ENCODE measurements at regions not wholly inside any gene's neighbourhood (a gene's known extent, or its start where the extent isn't known, plus 50 kb on each side); places are given as distances from the start of the nearest gene placed in this dataset.

- no peak for DNase-seq
Measured at GRCh38 chr13:84243340-84243739, 361.1 kb upstream of the SLITRK1 start.

- no peak for DNase-seq
Measured at GRCh38 chr13:84239032-84239431, 356.8 kb upstream of the SLITRK1 start.

- DNase-seq = no peak
Measured at GRCh38 chr13:84238381-84238780, 356.1 kb upstream of the SLITRK1 start.

GRCh38 chr13:84237143-84237542, 354.9 kb upstream of the SLITRK1 start:
- DNase-seq = no peak

- DNase-seq = no peak
Measured at GRCh38 chr13:84234416-84234815, 352.1 kb upstream of the SLITRK1 start.

- DNase-seq = no peak
Measured at GRCh38 chr13:84230568-84230967, 348.3 kb upstream of the SLITRK1 start.

- no peak for DNase-seq
Measured at GRCh38 chr13:84211048-84211447, 328.8 kb upstream of the SLITRK1 start.

- DNase-seq = no peak
Measured at GRCh38 chr13:84208246-84208910, 326.1 kb upstream of the SLITRK1 start.

GRCh38 chr13:84207509-84207908, 325.2 kb upstream of the SLITRK1 start:
- no peak for DNase-seq

GRCh38 chr13:84200971-84201370, 318.7 kb upstream of the SLITRK1 start:
- DNase-seq = no peak

- DNase-seq = no peak
Measured at GRCh38 chr13:84192125-84192524, 309.9 kb upstream of the SLITRK1 start.

GRCh38 chr13:84191139-84191538, 308.9 kb upstream of the SLITRK1 start:
- no peak for DNase-seq

GRCh38 chr13:84187626-84188025, 305.4 kb upstream of the SLITRK1 start:
- DNase-seq = no peak

- no peak for DNase-seq
Measured at GRCh38 chr13:84139561-84140158, 257.4 kb upstream of the SLITRK1 start.

- peak; percentile 89 to 91 for DNase-seq
Measured at GRCh38 chr13:84137292-84137691, 255.0 kb upstream of the SLITRK1 start.

GRCh38 chr13:84136582-84136981, 254.3 kb upstream of the SLITRK1 start:
- peak in 1 of 2 experiments; percentile 12 for DNase-seq

- DNase-seq = no peak
Measured at GRCh38 chr13:84132491-84132890, 250.2 kb upstream of the SLITRK1 start.

GRCh38 chr13:84131249-84131648, 249.0 kb upstream of the SLITRK1 start:
- no peak for DNase-seq

GRCh38 chr13:84130495-84131114, 248.3 kb upstream of the SLITRK1 start:
- no peak for DNase-seq

GRCh38 chr13:84129966-84130365, 247.7 kb upstream of the SLITRK1 start:
- no peak for DNase-seq

GRCh38 chr13:84127597-84128128, 245.4 kb upstream of the SLITRK1 start:
- no peak for DNase-seq

GRCh38 chr13:84126671-84127171, 244.4 kb upstream of the SLITRK1 start:
- DNase-seq = no peak

- no peak for DNase-seq
Measured at GRCh38 chr13:84121456-84121855, 239.2 kb upstream of the SLITRK1 start.

- DNase-seq = no peak
Measured at GRCh38 chr13:84118839-84119409, 236.7 kb upstream of the SLITRK1 start.

Measured in AML-193 (cell line).